Endodermal cell (in vitro differentiated cells): ENCODE measurements at regions not wholly inside any gene's neighbourhood (a gene's known extent, or its start where the extent isn't known, plus 50 kb on each side); places are given as distances from the start of the nearest gene placed in this dataset.

Source experiments
- DNase-seq: peaks from one replicate; pipeline ENCODE4 v3.0.0-alpha.2; 2017
- H3K27ac ChIP-seq: 2 replicates; pipeline ENCODE4 v1.5.1; 2013; ENCODE audit warnings: mild to moderate bottlenecking, low read depth, low read length, moderate library complexity
- H3K27me3 ChIP-seq: 2 replicates; pipeline ENCODE4 v1.6.1; 2013; ENCODE audit warnings: mild to moderate bottlenecking, low read length, moderate library complexity; ENCODE audit not compliant: insufficient read depth, control insufficient read depth, poor library complexity, severe bottlenecking
- H3K36me3 ChIP-seq: 2 replicates; pipeline ENCODE4 v1.7.0; 2013; ENCODE audit warnings: mild to moderate bottlenecking, low read length, moderate library complexity; ENCODE audit not compliant: control insufficient read depth, insufficient read depth
- H3K4me1 ChIP-seq: one replicate; pipeline ENCODE4 v1.7.0; 2013; ENCODE audit warnings: low read length; ENCODE audit not compliant: control insufficient read depth, insufficient read depth
- H3K4me3 ChIP-seq: 2 replicates; pipeline ENCODE4 v1.5.1; 2013; ENCODE audit warnings: mild to moderate bottlenecking, low read length, moderate library complexity
- H3K9ac ChIP-seq: 2 replicates; pipeline ENCODE4 v1.6.1; 2013; ENCODE audit warnings: mild to moderate bottlenecking, low read length, moderate library complexity; ENCODE audit not compliant: poor library complexity, severe bottlenecking; ENCODE audit errors: extremely low read depth
- H3K9me3 ChIP-seq: 2 replicates; pipeline ENCODE4 v1.6.1; 2013; ENCODE audit warnings: mild to moderate bottlenecking, low read length, moderate library complexity; ENCODE audit not compliant: control insufficient read depth
- H3K27ac Mint-ChIP-seq: 2 replicates; pipeline ENCODE4 v1.8.0; 2020; ENCODE audit warnings: mixed read lengths
- H3K27me3 Mint-ChIP-seq: 2 replicates; pipeline ENCODE4 v1.8.0; 2021; ENCODE audit warnings: mild to moderate bottlenecking, mixed read lengths; ENCODE audit not compliant: insufficient read depth
- H3K36me3 Mint-ChIP-seq: 2 replicates; pipeline ENCODE4 v1.8.0; 2020; ENCODE audit warnings: low read depth, mixed read lengths
- H3K4me1 Mint-ChIP-seq: 2 replicates; pipeline ENCODE4 v1.8.0; 2020; ENCODE audit warnings: mixed read lengths
- H3K4me3 Mint-ChIP-seq: 2 replicates; pipeline ENCODE4 v1.8.0; 2020; ENCODE audit warnings: mild to moderate bottlenecking, moderate library complexity, mixed read lengths
- H3K9me3 Mint-ChIP-seq: 2 replicates; pipeline ENCODE4 v1.8.0; 2020; ENCODE audit warnings: mild to moderate bottlenecking, mixed read lengths
- CTCF ChIP-seq: fragments of 200-600 bp; sonication (generic); conservative IDR thresholded peaks from 2 replicates; pipeline ENCODE4 v1.5.0; 2021; ENCODE audit warnings: antibody characterized with exemption, mild to moderate bottlenecking
- WGBS, 2 experiments: methylation state at CpG; one replicate each; pipeline versions ENCODE4 v1.1.5 to v1.1.7; 2013; ENCODE audit warnings: missing lambda C conversion rate in 2 of 2, mixed read lengths in 1 of 2; ENCODE audit not compliant: insufficient coverage in 1 of 2, insufficient read length in 1 of 2; 5-methylcytosine and 5-hydroxymethylcytosine counted together

- H3K27ac Mint-ChIP-seq, result no peak overlapping the region
- no peak for TF ChIP-seq CTCF
- no peak overlapping the region for H3K4me3 Mint-ChIP-seq
- H3K9me3 Mint-ChIP-seq, result peaks cover 19% of the 10 kb centered on the region
- peaks cover 19% of the 10 kb centered on the region for H3K27me3 ChIP-seq
- H3K9me3 ChIP-seq, result peaks cover 16% of the 10 kb centered on the region
- WGBS, 2 experiments, result 60 to 67% methylated on average over 1 to 5 of the region's 5 CpGs
- H3K27me3 Mint-ChIP-seq, result peaks cover 36% of the 10 kb centered on the region
- H3K4me1 Mint-ChIP-seq, result no peaks in the 10 kb centered on the region
- H3K36me3 ChIP-seq, result no peaks in the 10 kb centered on the region
- H3K4me1 ChIP-seq, result no peaks in the 10 kb centered on the region
- no peak overlapping the region for H3K4me3 ChIP-seq
- peaks cover 8% of the 10 kb centered on the region for H3K36me3 Mint-ChIP-seq
- H3K27ac ChIP-seq, result peak overlapping the region; percentile 89
- DNase-seq, result no peak
- H3K9ac ChIP-seq, result no peak overlapping the region
These were observed 392.6 kb upstream of the CHST9 start for GRCh38 chr18:27577752-27578151.

GRCh38 chr18:27577265-27577664 lies 392.2 kb upstream of the CHST9 start:
- H3K36me3 Mint-ChIP-seq, result peaks cover 6% of the 10 kb centered on the region

GRCh38 chr18:27567434-27567833 lies 382.3 kb upstream of the CHST9 start:
- Histone ChIP-seq H3K36me3 (no peaks in the 10 kb centered on the region), H3K27me3 (peaks cover 9% of the 10 kb centered on the region), H3K4me1 (no peaks in the 10 kb centered on the region), H3K27ac (no peak overlapping the region), H3K9ac (no peak overlapping the region), H3K9me3 (no peaks in the 10 kb centered on the region), H3K4me3 (no peak overlapping the region)
- Mint-ChIP-seq H3K27me3 (peaks cover 38% of the 10 kb centered on the region), H3K27ac (no peak overlapping the region), H3K4me1 (peaks cover 4% of the 10 kb centered on the region), H3K4me3 (no peak overlapping the region), H3K9me3 (peaks cover 3% of the 10 kb centered on the region), H3K36me3 (no peaks in the 10 kb centered on the region)
- DNase-seq, result no peak
- WGBS, 2 experiments, result 100% methylated on average over 1 of the region's 1 CpG
- no peak for TF ChIP-seq CTCF

More at GRCh38 chr18:27577265-27577664, 392.2 kb upstream of the CHST9 start:
- H3K27ac ChIP-seq, result peak overlapping the region; percentile 70
- no peaks in the 10 kb centered on the region for H3K4me1 ChIP-seq
- Mint-ChIP-seq H3K4me3 (no peak overlapping the region), H3K4me1 (no peaks in the 10 kb centered on the region), H3K9me3 (peaks cover 14% of the 10 kb centered on the region), H3K27me3 (peaks cover 36% of the 10 kb centered on the region), H3K27ac (no peak overlapping the region)
- peaks cover 19% of the 10 kb centered on the region for H3K27me3 ChIP-seq
- H3K4me3 ChIP-seq, result no peak overlapping the region
- no peak for TF ChIP-seq CTCF
- 80 to 85% methylated on average over 3 of the region's 3 CpGs for WGBS, 2 experiments
- peak; percentile 52 for DNase-seq
- H3K36me3 ChIP-seq, result no peaks in the 10 kb centered on the region
- peaks cover 12% of the 10 kb centered on the region for H3K9me3 ChIP-seq
- H3K9ac ChIP-seq, result no peak overlapping the region
